ENCODE measurements at regions not wholly inside any gene's neighbourhood (a gene's known extent, or its start where the extent isn't known, plus 50 kb on each side); places are given as distances from the start of the nearest gene placed in this dataset.

DNA sequence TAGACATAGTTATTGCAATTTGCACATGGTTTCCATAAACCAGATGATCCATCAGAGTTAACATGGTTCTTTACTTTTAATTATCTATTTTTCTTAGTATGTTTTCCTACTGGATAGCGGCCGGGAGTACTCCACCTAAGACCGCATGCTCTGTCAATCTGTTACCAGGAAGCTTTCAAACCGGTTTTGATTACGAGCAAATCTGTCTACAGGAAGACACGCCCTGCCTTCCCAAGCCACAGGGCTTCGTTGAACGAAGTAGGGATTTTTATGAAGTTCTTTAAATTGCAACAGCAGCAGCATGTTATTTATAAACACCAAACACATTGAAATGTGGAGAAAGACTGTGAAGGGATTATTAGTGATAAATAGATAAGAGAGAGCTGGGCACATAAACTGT lies 283.3 kb upstream of the ROBO2 start:
- no peak overlapping the region for H3K4me3 ChIP-seq
- intact Hi-C loops (cut with DNase I; ENCODE audit: low total_unique reads) = no loop called here
- H3K27ac ChIP-seq = no peak overlapping the region
- H3K4me1 ChIP-seq = no peaks in the 10 kb centered on the region
- DNase-seq = no peak
- H3K9me3 ChIP-seq = no peaks in the 10 kb centered on the region
- no peak for TF ChIP-seq CTCF (IDR thresholded peaks at IDR 0.05)
- no peaks in the 10 kb centered on the region for H3K27me3 ChIP-seq
- H3K36me3 ChIP-seq = no peaks in the 10 kb centered on the region

DNA sequence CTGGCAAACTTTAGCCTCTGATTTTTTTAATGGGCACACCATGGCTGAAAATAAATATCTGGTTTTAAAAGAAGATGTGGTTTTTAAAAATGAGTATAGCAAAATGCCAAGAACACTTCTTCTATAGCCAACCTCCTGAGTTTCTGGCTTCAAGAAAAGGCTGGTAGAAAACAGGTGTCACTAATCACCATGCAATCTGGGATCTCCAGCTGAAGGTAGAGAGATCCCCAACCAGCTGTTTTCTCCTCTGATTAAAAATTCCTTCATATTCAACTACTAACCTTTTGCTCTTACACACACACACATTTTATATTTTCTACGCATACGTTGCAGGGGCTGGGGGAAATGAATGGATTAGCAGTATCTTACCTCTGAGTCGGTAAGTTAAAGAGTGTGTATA lies 279.6 kb upstream of the ROBO2 start:
- Histone ChIP-seq H3K9me3 (no peaks in the 10 kb centered on the region), H3K27ac (no peak overlapping the region), H3K4me1 (no peaks in the 10 kb centered on the region), H3K4me3 (no peak overlapping the region), H3K27me3 (no peaks in the 10 kb centered on the region), H3K36me3 (no peaks in the 10 kb centered on the region)
- intact Hi-C loops (cut with DNase I; ENCODE audit: low total_unique reads) = no loop called here
- no peak for DNase-seq
- TF ChIP-seq CTCF (IDR thresholded peaks at IDR 0.05) = no peak

- H3K4me1 ChIP-seq = no peaks in the 10 kb centered on the region
- H3K27ac ChIP-seq = no peak overlapping the region
- no peak overlapping the region for H3K4me3 ChIP-seq
- no peaks in the 10 kb centered on the region for H3K9me3 ChIP-seq
- intact Hi-C loops (cut with DNase I; ENCODE audit: low total_unique reads) = no loop called here
- no peaks in the 10 kb centered on the region for H3K27me3 ChIP-seq
- no peak for TF ChIP-seq CTCF (IDR thresholded peaks at IDR 0.05)
- no peak for DNase-seq
- H3K36me3 ChIP-seq = no peaks in the 10 kb centered on the region
These were observed 274.4 kb upstream of the ROBO2 start for GRCh38 chr3:76765511-76765910.

- Histone ChIP-seq H3K27me3 (no peaks in the 10 kb centered on the region), H3K27ac (no peak overlapping the region), H3K36me3 (no peaks in the 10 kb centered on the region), H3K9me3 (no peaks in the 10 kb centered on the region), H3K4me3 (no peak overlapping the region), H3K4me1 (no peaks in the 10 kb centered on the region)
- intact Hi-C loops (cut with DNase I; ENCODE audit: low total_unique reads) = no loop called here
- TF ChIP-seq CTCF (IDR thresholded peaks at IDR 0.05) = no peak
- no peak for DNase-seq
These were observed 271.0 kb upstream of the ROBO2 start for GRCh38 chr3:76768912-76769311.

- no peak for DNase-seq
- H3K9me3 ChIP-seq = peaks cover 0 to 4% (median 0%) of the 10 kb centered on the region in 3 donors
- H3K27me3 ChIP-seq = no peaks in the 10 kb centered on the region
- no peak overlapping the region for H3K4me3 ChIP-seq
- no peak for TF ChIP-seq CTCF (IDR thresholded peaks at IDR 0.05)
- intact Hi-C loops (cut with DNase I; ENCODE audit: low total_unique reads) = no loop called here
- H3K4me1 ChIP-seq = no peaks in the 10 kb centered on the region
- H3K27ac ChIP-seq = no peak overlapping the region
- H3K36me3 ChIP-seq = no peaks in the 10 kb centered on the region
These were observed 263.0 kb upstream of the ROBO2 start for GRCh38 chr3:76776927-76777326.

DNA sequence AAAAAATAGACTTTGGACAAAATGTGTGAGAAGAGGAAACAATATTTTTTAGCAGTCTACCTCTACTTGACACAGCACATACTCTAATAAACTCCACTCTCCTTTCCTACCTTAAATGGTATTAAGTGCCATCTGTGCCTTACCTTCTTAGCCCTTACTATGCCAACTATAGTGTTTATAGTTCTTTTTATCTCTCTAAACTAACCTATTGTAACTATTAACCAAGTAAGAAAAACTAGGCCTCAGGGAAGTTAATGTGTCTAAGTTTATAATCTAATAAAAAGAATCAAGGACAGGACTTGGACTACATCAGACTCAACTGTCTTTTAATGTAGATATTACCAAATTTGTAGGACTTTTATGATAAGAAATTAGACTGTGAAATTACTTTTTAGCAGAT lies 251.7 kb upstream of the ROBO2 start:
- no peak for TF ChIP-seq CTCF (IDR thresholded peaks at IDR 0.05)
- Histone ChIP-seq H3K27me3 (no peaks in the 10 kb centered on the region), H3K4me1 (no peaks in the 10 kb centered on the region), H3K27ac (no peak overlapping the region), H3K4me3 (no peak overlapping the region), H3K36me3 (no peaks in the 10 kb centered on the region), H3K9me3 (no peaks in the 10 kb centered on the region)
- no peak for DNase-seq
- intact Hi-C loops (cut with DNase I; ENCODE audit: low total_unique reads) = no loop called here

Data from tibial artery (tissue), 4 donors.